ENCODE measurements at regions not wholly inside any gene's neighbourhood (a gene's known extent, or its start where the extent isn't known, plus 50 kb on each side); places are given as distances from the start of the nearest gene placed in this dataset.
"Not testable (repeated sequence)": the region's sequence is repeated elsewhere in the genome, so short reads cannot be mapped to it uniquely, and the experiment has no call there.

DNA sequence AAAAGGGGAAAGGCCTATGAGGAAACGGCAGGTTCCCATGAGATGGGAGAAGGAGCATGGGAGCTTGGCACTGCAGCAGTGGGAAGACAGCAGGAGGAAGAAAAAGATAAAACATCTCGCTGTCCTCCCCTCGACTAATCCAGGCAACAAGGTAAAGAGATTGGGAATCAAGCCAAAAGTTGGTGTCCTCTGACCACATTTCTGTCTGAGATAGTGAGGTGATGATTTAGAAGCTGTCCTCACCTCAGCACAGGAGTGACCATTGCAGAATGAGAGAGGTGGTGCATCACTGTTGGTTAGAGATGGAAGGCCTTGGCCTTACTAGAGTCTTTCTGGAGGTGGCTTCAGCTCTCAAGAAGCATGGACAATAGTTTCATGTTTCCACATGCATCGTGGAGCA is 226.6 kb upstream of the CCDC54 start:
- no peak for DNase-seq (ENCODE audit: low spot score)

DNA sequence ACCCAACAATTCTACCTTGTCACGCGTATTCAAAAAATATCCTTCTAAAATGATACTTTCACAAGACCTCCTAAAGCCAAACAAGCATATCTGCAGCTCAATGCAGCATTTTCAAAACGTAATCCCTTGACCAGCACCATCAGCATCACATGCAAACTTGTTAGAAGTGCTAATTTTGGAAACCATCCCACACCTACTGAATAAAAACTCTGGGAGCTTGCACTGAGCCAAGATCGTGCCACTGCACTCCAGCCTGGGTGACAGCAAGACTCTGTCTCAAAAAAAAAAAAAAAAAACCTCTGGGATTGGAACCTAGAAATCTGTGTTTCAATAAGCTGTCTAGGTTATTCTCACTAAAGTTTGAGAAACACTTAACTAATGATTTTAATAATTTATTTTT is 223.3 kb upstream of the CCDC54 start:
- no peak for DNase-seq (ENCODE audit: low spot score)

DNA sequence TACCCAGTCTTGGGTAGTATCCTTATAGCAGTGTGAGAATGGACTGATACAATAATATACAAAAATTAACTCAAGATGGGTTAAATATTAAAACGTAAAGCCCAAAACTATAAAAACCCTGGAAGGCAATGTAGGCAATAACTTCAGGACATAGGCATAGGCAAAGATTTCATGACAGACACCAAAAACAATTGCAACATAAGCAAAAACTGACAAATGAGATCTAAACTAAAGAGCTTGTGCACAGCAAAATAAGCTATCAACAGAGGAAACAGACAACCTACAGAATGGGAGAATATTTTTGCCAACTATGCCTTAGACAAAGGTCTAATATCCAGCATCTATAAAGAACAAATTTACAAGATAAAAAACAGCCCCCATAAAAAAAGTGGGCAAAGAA is 204.8 kb upstream of the CCDC54 start:
- no peak for DNase-seq (ENCODE audit: low spot score)

DNA sequence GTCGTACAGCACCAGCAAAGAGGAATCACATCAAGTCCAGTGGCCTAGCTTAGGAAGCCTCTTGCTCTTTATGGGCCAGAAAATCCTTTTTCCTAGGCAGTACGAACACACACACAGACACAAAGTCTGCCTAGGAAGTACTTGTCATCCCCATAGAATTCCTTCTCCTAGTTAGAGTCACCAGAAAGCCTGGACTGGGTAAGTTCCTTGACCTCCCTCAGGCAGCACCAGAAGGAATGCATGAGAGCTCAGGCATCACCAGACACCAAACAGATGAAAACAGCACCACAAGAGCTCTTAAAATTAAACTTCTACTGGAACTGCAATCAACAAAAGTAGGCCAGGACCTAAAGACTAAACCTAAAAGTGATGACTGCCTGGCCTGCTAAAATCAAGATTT is 192.9 kb upstream of the CCDC54 start:
- DNase-seq (ENCODE audit: low spot score): peak; percentile 25

DNA sequence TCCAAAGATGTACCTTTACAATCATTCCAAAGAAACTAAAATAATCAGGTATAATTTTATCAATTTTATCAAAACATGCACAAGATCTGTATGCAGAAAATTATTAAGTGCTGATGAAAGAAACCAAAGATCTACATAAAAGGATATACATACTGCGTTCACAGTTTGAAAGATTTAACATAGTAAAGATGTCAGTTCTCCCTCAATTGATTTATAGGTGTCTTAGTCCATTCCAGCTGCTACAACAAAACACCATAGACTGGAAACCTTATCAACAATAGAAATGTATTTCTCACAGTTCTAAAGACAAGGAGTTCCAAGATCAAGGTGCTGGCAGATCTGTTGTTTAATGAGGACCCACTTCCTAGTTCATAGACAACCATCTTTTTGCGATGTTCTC is 189.0 kb upstream of the CCDC54 start:
- DNase-seq (ENCODE audit: low spot score): no peak

DNA sequence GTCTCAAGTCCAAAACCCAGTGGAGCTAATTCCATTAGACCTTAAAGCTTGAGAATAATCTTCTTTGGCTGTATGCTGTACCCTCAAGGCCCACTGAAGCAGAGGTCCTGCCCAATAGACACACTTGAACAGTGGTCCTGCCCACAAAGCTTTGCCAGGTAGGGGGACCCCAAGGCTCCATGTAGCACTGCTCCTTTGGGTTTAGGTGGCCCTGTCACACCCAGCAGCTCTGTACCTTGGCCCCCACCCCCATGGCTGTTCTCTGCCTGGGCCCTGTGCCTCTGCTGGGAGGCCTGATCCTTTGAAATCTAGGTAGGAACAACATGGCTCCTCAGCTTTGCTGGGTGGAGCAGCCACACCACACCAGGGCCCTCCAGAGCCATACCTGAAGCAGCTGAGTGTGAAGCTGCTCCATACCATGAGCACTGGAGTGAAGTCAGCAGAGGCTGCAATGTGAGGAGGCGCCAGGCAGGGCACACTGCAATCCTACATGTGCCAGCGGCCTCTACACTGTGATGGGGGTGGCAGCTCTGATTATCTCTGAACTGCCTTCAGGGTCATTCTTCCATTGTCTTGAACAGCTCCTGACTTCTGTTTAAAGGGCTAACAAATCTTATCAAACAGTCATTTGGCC is 188.0 kb upstream of the CCDC54 start:
- no peak for DNase-seq (ENCODE audit: low spot score)

DNA sequence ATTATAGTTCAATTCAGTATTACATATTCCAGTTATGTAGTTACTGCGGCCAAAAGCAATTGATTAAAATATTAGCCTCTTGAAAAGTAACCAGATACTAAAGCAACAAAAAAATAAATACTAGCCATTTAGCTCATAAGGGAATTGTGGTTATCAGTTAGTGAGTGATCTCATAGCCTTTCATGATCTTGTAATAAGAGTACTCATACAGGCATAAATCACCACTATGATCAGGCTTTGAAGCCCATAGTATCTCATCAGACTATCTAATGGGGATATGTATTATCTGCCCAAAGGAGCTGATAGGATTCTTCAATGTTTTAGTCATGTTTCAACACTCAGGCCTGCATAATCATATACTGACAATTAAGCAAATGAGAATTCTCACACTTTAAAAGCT is 184.1 kb upstream of the CCDC54 start:
- no peak for DNase-seq (ENCODE audit: low spot score)

DNA sequence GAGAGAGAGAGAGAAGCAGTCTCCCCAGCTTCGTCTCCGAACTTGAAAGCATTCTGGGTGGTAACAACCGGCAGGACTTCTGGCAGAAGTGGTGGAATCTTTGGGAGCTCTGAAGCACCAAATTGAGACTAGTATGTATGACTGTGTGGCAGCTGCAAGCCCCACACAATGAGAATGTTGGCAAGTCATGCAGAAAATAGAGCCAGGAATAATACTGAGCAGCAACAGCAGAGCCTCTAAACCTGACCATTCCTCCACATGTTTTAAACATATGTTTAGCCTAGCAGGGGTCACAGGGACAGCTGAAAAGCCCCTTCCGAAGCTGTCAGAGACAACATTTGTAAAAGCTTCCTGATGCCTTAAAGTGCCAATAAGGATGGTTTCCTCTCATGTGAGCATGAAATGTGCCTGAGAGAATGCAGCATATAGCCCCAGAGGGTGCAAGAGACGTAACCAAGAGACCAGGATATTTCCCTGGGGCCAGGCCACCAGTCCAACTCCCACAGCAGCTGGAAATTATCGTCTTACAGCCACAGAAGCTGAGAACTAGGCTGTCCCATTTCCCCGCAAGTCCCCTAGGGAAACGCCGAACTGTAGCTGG is 178.6 kb upstream of the CCDC54 start:
- DNase-seq (ENCODE audit: low spot score): peak; percentile 58

DNA sequence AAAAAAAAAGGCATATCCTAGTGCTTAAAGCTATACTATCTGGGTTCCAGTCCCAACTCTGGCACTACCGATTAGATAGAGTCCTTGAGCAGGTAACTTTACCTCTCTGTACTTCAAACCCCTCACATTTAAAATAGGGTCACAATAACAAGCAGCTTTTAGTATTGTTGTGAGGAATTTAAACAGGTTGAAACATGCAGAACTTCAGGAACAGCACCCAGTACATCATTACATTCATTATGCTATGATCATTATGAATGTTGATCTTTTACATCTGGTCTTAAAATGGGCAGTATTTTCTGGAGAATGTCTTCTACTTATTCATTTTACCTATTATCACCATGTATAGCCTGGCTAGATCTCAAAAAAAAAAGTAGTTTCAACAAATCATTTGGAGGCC is 176.1 kb upstream of the CCDC54 start:
- no peak for DNase-seq (ENCODE audit: low spot score)

DNA sequence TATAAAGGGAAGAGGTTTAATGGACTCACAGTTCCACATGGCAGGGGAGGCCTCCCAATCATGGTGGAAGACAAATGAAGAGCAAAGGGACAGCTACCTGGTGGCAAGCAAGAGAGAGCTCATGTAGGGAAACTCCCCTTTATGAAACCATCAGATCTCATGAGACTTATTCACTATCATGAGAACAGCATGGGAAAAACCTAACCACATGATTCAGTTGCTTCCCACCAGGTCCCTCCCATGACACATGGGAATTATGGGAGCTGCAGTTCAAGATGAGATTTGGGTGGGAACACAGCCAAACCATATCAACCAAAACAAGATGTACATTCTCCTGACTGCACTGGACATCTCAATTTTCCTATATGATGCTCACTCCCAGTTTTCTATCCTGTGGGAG is 174.4 kb upstream of the CCDC54 start:
- not testable (repeated sequence) for DNase-seq (ENCODE audit: low spot score)

DNA sequence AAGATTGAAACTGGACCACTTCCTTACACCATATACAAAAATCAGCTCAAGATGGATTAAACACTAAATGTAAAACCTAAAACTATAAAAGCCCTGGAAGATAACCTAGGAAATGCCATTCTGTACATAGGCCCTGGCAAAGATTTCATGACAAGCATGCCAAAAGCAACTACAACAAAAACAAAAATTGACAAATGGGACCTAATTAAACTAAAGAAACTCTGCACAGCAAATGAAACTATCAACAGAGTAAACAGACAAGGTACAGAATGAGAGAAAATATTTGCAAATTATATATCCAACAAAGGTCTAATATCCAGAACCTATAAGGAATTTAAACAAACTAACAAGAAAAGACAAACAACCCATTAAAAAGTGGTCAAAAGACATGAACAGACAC is 173.1 kb upstream of the CCDC54 start:
- no peak for DNase-seq (ENCODE audit: low spot score)

DNA sequence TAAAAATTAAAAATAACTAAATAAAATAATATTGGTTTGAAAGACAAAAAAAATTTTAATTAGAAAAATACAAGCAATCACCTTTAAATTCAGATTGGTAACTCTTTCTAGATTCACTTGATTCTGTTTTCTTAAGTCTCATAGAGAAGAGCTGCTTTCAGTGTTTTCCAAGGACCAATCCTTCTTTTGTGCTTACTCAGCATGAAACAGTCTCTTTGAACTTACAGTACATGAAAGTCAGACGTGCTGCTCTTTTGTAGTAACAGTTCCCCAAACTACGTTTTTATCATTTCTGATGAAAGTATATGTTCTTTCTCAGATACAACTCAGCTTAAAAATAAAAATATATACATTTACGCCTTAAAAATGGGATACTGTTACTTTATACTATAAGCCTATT is 171.9 kb upstream of the CCDC54 start:
- DNase-seq (ENCODE audit: low spot score): no peak

DNA sequence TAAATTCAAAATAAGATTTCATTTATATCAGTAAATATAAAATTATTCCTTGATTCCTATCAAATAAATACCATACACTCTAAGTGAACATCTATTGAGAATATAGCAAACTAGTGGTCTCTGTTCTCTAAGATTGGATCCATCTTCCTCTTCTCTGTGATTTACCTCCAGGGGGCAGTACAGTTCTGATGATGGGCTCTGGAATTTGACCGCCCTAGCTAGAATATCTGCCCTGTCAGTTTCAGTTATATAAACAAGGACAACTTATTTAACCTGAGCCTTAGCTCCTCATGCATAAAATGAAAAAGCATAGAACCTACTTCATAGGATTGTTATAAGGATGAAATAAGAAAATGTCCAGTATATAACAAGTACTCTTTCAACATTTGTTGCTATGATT is 171.1 kb upstream of the CCDC54 start:
- DNase-seq (ENCODE audit: low spot score): peak; percentile 48

DNA sequence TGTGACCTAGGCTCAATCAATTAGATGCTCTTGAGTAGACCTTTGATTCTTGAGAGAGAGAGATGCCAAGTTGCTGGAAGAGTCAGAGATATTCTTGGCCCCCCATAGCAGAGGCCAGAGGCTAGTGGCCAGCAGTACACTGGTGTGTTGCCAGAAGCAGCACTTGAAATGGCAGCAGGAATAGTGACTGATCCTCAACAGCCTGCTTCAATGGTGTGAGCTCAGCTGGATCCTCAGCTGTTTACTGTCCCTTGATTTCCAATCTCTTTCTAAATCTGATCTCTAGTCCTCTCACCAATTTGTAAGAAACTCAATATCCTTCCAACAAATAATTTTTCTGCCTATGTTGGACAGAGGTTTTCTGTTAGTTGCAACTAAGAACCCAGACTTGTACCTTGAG is 170.3 kb upstream of the CCDC54 start:
- DNase-seq (ENCODE audit: low spot score): no peak

DNA sequence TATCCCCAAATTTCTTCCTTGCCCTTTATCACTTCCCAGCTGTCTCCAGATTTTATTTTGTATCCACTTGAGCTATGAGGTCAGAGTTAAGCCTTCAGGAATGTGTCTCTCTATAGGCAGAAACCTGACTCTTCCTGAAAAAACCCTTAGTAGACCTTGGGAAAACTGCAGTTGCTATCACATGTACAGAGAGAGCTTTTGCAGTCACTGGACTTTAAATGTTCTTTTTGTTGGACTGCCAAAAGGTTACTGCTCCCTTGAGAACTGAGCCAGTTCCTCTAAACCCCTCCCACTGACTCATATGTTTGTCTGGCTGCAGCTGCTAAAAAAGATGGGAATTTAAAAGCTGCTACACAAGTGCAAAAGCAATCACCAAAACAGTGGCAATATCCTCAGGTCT is 169.1 kb upstream of the CCDC54 start:
- DNase-seq (ENCODE audit: low spot score): peak; percentile 91

DNA sequence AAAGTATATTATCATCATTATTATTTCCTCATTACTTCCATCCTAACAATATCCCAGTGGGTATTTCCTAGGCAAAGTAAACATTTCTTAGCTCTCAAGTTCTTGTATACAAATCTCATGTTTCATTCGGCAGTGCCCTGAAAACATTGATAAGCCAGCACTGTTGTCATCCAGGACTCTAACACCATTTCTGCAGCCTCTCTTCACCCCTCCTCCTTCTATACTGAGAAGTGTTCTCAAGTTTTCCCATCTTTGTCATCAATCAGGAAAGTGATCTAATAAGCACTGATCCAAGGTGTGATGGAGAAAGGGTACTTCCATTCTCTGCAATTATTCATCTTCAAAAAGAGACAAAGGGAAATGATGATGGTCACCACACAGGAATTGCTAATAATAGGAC is 168.4 kb upstream of the CCDC54 start:
- DNase-seq (ENCODE audit: low spot score): no peak

DNA sequence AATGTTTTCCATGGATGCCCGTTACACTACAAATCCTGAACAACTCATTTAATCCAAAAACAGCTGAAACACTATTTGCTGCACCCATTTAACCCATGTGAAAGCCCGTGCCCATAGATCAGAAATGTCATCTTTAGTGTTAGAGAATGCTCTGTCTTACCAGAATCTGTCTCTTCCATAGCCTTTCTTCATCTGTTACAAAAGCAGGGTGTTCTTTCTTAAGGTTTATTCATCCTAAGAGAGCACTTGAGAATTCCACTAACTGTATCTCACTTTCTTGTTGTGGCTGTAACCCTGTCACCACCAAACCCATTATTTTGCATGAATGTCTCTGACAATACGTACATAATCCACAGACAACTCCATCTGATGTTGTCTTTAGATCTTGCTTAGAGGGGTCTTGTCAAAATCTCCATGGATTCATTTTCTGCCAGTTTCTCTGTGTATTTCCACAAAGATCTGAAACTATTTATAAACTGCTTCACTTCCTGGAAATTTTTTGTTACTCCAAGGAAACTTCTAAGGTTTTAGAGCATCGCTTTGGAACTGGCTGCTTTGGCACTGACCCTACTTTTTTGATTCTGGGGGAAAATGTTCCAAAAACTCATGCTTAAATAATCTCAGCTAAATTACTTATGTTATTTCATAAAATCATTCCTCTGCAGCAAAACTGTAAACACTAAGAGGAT is 167.8 kb upstream of the CCDC54 start:
- no peak for DNase-seq (ENCODE audit: low spot score)

DNA sequence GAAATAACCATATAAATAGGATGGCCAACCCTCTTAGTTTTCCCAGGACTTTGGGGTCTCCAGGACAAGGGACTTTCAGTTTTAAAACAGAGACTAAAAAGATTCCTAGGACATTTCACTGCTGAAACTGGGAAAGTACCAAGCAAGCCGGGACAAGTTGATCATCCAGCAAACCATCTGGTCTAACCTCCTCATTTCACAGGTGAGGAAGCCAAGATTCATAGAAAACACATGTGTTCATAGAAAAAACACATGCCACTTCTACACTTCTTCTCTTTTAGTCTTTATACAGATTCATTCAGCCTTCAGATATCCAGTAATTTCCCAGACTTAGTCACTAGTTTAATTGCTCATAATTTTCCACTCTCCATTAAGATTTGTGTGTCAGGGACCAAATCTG is 165.6 kb upstream of the CCDC54 start:
- no peak for DNase-seq (ENCODE audit: low spot score)

DNA sequence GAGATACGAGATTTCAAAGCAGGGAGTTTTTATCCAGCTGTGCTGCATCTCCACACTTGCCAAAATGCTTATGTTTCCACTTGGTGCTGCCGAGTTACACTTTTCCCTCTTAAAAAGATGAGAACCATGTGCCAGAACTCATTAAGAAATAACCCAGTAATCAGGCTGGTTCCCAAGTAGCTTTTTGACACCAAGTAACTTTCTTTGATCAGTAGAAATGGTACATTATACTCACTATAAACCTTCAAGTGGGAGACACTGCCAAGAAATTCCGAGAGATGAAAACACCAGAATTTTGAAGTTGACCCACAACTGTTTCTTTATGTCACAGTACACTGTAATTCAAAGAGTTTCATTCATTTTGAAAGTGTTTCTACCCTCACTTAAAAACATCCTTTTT is 164.6 kb upstream of the CCDC54 start:
- no peak for DNase-seq (ENCODE audit: low spot score)

DNA sequence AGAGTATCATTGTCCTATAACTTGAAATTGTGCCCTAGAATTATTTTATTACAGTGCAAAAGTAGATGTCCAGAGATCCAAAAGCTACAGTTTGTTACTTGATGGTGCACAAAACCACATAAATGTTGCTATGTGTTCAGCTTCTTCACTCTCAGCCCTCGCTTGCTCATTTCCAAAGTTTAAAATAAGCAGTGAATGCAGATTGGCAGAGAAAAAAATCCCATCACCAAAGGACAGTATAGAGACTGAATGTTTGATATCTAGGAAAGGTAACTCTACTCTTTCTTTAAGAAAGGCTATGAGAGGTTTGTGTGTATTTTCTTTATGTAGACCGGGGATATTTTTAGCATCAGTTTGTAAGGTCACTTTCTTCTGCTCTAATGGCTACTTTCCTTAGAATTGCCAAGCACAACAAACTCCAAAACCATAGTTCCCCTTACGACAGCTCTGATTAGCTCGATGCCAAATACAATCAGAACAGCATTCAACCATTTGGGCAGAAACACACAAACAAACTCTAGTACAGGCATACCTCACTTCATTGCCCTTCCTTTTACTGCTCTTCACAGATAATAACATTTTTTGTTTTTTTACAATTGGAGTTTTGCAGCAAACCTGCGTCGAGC is 164.1 kb upstream of the CCDC54 start:
- no peak for DNase-seq (ENCODE audit: low spot score)

DNA sequence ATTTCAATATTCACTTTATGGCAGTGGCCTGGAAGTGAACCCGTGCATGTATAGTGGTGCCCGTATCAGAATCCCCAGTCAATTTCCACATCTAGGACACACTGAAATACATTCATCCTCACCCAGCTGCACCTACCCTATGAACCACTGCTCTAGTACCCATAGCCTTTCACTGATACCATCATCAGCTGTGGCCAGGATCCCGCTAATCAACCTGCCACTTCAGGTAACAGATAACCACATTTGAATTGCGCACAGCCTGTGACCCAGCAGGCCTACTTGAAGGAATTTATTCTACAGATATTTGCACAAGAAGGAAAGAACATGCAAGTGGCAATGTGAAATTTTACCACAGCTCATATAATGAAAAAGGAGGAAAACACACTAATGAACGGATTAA is 161.0 kb upstream of the CCDC54 start:
- no peak for DNase-seq (ENCODE audit: low spot score)

DNA sequence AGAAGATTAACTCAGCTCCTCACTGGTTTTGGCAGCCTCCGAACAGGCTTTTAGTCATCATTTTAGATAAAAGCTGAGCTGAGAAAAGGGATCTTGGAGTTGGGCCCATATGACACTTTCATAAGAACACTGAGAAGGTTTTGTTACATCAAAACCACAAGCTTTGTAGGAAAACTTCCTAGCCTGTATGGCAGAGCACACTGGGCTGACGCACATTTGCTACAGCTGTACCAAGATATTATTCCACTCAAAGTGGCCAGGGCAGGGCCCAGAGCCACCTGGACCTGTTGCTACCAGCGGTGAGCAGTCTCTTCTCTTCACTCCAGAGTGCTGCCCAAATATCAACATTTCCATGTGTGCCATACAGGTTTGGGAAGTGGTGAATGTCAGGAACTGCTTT is 160.5 kb upstream of the CCDC54 start:
- peak; percentile 60 for DNase-seq (ENCODE audit: low spot score)

DNA sequence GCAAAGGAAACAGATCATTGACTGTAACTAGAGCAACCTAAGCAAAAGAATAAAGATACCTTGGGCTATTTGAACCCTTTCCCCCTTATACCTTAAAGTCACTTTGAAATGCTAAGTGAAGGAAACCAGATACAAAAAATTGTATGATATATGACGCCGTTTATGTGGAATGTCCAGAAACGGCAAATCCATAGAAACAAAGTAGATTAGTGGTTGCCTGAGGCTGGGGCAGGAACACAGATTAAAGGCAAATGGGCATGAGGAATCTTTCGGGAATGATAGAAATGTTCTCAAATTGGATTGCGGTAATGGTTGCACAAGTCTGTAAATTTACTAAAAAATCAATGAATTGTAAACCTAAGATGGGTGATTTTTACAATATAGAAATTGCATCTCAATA is 160.1 kb upstream of the CCDC54 start:
- peak; percentile 38 for DNase-seq (ENCODE audit: low spot score)
